Keratinocyte (primary cell): ENCODE measurements at regions not wholly inside any gene's neighbourhood (a gene's known extent, or its start where the extent isn't known, plus 50 kb on each side); places are given as distances from the start of the nearest gene placed in this dataset.

ENCODE experiments used
- DNase-seq: peaks from one replicate; pipeline ENCODE4 v3.0.0-alpha.2; 2011; ENCODE audit warnings: low read depth, missing footprints, low spot score
- FAIRE-seq: peaks from 2 replicates; lab custom pipeline; 2011; peaks lifted over from hg19 to GRCh38; lab: Jason Lieb, UNC
- H2AFZ ChIP-seq: 2 replicates; pipeline ENCODE4 v1.6.0; 2012; ENCODE audit warnings: low read length, control low read depth, inconsistent platforms; ENCODE audit not compliant: control insufficient read depth
- H3K27ac ChIP-seq: 2 replicates; pipeline ENCODE4 v1.5.1; 2011; ENCODE audit warnings: low read length; ENCODE audit not compliant: control insufficient read depth, insufficient read depth
- H3K27me3 ChIP-seq: 3 replicates; pipeline ENCODE4 v1.6.0; 2011; ENCODE audit warnings: low read length; ENCODE audit not compliant: control insufficient read depth, insufficient read depth; ENCODE audit errors: extremely low read depth
- H3K36me3 ChIP-seq, 2 experiments: 2 replicates in 1 of 2; 3 replicates in 1 of 2; pipeline ENCODE4 v1.5.1; 2011; ENCODE audit warnings: low read length in 2 of 2, mild to moderate bottlenecking in 1 of 2; ENCODE audit not compliant: control insufficient read depth in 2 of 2, insufficient read depth in 2 of 2; ENCODE audit errors: extremely low read depth in 1 of 2
- H3K4me1 ChIP-seq: 3 replicates; pipeline ENCODE4 v1.5.1; 2011; ENCODE audit warnings: low read length; ENCODE audit not compliant: control insufficient read depth, insufficient read depth; ENCODE audit errors: extremely low read depth
- H3K4me2 ChIP-seq: 3 replicates; pipeline ENCODE4 v1.6.0; 2011; ENCODE audit warnings: low read depth, low read length; ENCODE audit not compliant: control insufficient read depth, insufficient read depth; ENCODE audit errors: extremely low read depth
- H3K4me3 ChIP-seq, 3 experiments: fragments of 200-600 bp in 1 of 3; sonication (generic) in 1 of 3; 2 replicates in 2 of 3; 3 replicates in 1 of 3; pipeline ENCODE4 v1.5.1; 2011 to 2016; ENCODE audit warnings: low read length in 3 of 3, mild to moderate bottlenecking in 3 of 3, control low read depth in 2 of 3, inconsistent platforms in 1 of 3, low read depth in 1 of 3, mixed read lengths in 1 of 3, mixed run types in 1 of 3, moderate library complexity in 1 of 3; ENCODE audit not compliant: control insufficient read depth in 2 of 3, insufficient read depth in 2 of 3; ENCODE audit errors: extremely low read depth in 1 of 3
- H3K79me2 ChIP-seq: 2 replicates; pipeline ENCODE4 v1.6.0; 2012; ENCODE audit warnings: low read length; ENCODE audit not compliant: control insufficient read depth, insufficient read depth
- H3K9ac ChIP-seq: 3 replicates; pipeline ENCODE4 v1.6.0; 2011; ENCODE audit warnings: low read length; ENCODE audit not compliant: control insufficient read depth, insufficient read depth; ENCODE audit errors: extremely low read depth
- H3K9me1 ChIP-seq: 3 replicates; pipeline ENCODE4 v1.6.0; 2011; ENCODE audit warnings: low read length; ENCODE audit not compliant: control insufficient read depth, insufficient read depth; ENCODE audit errors: extremely low read depth
- H3K9me3 ChIP-seq: 2 replicates; pipeline ENCODE4 v1.5.1; 2012; ENCODE audit warnings: low read depth, low read length; ENCODE audit not compliant: control insufficient read depth
- H4K20me1 ChIP-seq: 3 replicates; pipeline ENCODE4 v1.6.0; 2011; ENCODE audit warnings: low read length; ENCODE audit not compliant: control insufficient read depth, insufficient read depth; ENCODE audit errors: extremely low read depth
- EZH2 ChIP-seq: IDR thresholded peaks from one replicate; pipeline ENCODE4 v1.6.1; 2012; ENCODE audit warnings: inconsistent platforms, mild to moderate bottlenecking, low read length, moderate library complexity
- dilution Hi-C: fragments of 300-500 bp; cut with MboI; formaldehyde crosslinking; loops from one replicate; pipeline ENCODE4 v1.7.0; 2020; ENCODE audit warnings: low sequenced_read_pairs; ENCODE audit not compliant: extremely low pct_ligation_motif_present
- TF ChIP-seq, protein P1 (sequence below), 3 experiments: IDR thresholded peaks in 1 of 3; conservative IDR thresholded peaks in 1 of 3; optimal IDR thresholded peaks in 1 of 3; 2 replicates in 2 of 3; 3 replicates in 1 of 3; pipeline versions ENCODE3 to v1.5.1; 2011; ENCODE audit warnings: low read length in 3 of 3, mild to moderate bottlenecking in 3 of 3, moderate library complexity in 2 of 3, control low read depth in 1 of 3, inconsistent platforms in 1 of 3; ENCODE audit not compliant: insufficient read depth in 2 of 3; ENCODE audit errors: extremely low read depth in 1 of 3

DNA sequence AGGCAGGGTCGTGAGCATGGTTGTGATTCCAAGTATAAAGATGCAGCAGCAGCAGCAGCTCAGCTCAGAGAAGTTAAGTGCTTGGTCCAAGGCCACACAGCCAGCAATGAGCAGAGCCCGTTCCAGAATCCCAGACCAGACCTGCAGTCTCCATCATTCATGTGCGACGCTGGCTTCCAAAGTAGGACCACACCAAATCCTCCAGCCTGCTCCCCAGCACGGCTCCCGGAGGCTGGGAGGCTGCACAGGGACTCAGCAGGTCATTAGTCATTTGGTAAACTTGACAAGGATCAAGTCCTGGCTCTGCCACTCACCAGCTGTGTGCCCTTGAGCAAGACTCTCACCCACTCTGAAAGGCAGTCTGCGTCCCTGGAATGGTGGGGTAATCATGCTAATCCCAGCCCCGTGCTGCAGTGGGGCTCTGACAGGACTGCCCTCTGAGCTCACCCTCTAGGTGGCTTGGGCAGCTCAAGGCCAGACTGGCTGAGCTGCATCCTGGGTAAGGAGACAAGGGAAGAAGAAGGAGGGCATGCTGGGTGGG, 95.1 kb upstream of the TMEM132E start:
- dilution Hi-C loops = no loop called here
- no peaks in the 10 kb centered on the region for H3K9me1 ChIP-seq
- no peak overlapping the region for H3K4me3 ChIP-seq
- no peak overlapping the region for H2AFZ ChIP-seq
- H3K9me3 ChIP-seq = no peaks in the 10 kb centered on the region
- DNase-seq (no peak), FAIRE-seq (no peak)
- H3K4me1 ChIP-seq = no peaks in the 10 kb centered on the region
- H3K27me3 ChIP-seq = no peaks in the 10 kb centered on the region
- H4K20me1 ChIP-seq = no peaks in the 10 kb centered on the region
- H3K4me2 ChIP-seq = no peak overlapping the region
- no peak for TF ChIP-seq EZH2
- TF ChIP-seq, protein P1, sequence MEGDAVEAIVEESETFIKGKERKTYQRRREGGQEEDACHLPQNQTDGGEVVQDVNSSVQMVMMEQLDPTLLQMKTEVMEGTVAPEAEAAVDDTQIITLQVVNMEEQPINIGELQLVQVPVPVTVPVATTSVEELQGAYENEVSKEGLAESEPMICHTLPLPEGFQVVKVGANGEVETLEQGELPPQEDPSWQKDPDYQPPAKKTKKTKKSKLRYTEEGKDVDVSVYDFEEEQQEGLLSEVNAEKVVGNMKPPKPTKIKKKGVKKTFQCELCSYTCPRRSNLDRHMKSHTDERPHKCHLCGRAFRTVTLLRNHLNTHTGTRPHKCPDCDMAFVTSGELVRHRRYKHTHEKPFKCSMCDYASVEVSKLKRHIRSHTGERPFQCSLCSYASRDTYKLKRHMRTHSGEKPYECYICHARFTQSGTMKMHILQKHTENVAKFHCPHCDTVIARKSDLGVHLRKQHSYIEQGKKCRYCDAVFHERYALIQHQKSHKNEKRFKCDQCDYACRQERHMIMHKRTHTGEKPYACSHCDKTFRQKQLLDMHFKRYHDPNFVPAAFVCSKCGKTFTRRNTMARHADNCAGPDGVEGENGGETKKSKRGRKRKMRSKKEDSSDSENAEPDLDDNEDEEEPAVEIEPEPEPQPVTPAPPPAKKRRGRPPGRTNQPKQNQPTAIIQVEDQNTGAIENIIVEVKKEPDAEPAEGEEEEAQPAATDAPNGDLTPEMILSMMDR (optimal IDR thresholded peaks at IDR 0.05 in 1 of 3, IDR thresholded peaks at IDR 0.05 in 1 of 3, conservative IDR thresholded peaks at IDR 0.05 in 1 of 3; ENCODE audit: extremely low read depth in 1 of 3, insufficient read depth in 2 of 3, low read length in 3 of 3) = no peak
- H3K27ac ChIP-seq = no peak overlapping the region
- no peak overlapping the region for H3K9ac ChIP-seq
- H3K79me2 ChIP-seq = no peaks in the 10 kb centered on the region
- H3K36me3 ChIP-seq = no peaks in the 10 kb centered on the region

DNA sequence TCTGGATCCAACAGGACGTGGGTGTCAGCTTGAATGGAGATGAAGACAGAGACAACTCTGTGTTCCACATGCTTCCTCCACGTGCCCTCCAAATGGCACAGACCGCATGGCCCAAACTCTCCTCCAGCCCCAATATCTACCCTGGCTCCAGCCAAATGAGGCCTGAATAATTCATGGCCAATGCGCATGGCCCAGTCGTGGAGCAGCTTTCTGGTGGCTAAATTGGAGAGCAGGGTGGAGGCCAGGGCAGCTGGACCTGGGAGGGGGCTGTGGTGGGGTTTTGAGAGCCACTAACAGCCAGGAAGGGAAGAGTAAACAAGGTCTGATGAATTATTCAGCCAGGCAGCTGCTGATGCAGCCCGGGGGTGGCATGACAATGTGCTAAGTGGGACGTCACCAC, 96.7 kb upstream of the TMEM132E start:
- DNase-seq (no peak), FAIRE-seq (no peak)
- Histone ChIP-seq H3K79me2 (no peaks in the 10 kb centered on the region), H3K9me1 (no peaks in the 10 kb centered on the region), H3K36me3 (no peaks in the 10 kb centered on the region), H3K4me1 (no peaks in the 10 kb centered on the region), H3K4me2 (no peak overlapping the region), H4K20me1 (no peaks in the 10 kb centered on the region), H3K27ac (no peak overlapping the region), H3K4me3 (no peak overlapping the region), H2AFZ (no peak overlapping the region), H3K27me3 (no peaks in the 10 kb centered on the region), H3K9ac (no peak overlapping the region), H3K9me3 (no peaks in the 10 kb centered on the region)
- no peak for TF ChIP-seq EZH2
- TF ChIP-seq, protein P1 (optimal IDR thresholded peaks at IDR 0.05 in 1 of 3, IDR thresholded peaks at IDR 0.05 in 1 of 3, conservative IDR thresholded peaks at IDR 0.05 in 1 of 3; ENCODE audit: extremely low read depth in 1 of 3, insufficient read depth in 2 of 3, low read length in 3 of 3) = no peak
- dilution Hi-C loops = no loop called here
